Common myeloid progenitor, CD34-positive (primary cell): ENCODE measurements at regions not wholly inside any gene's neighbourhood (a gene's known extent, or its start where the extent isn't known, plus 50 kb on each side); places are given as distances from the start of the nearest gene placed in this dataset.

ENCODE experiments used
- CTCF ChIA-PET: fragments of 350-600 bp; sonication (Branson Sonifier 250); formaldehyde crosslinking; loops from one replicate; lab custom pipeline; 2021; ENCODE audit warnings: antibody characterized with exemption; lab: Charles Lee
- POLR2A ChIA-PET: fragments of 350-600 bp; sonication (Branson Sonifier 250); formaldehyde crosslinking; loops from one replicate; lab custom pipeline; 2021; ENCODE audit warnings: antibody characterized with exemption; lab: Charles Lee
- DNase-seq, 3 donors: peaks; one replicate each; pipeline versions ENCODE4 v3.0.0 to v3.0.0-alpha.2; 2013
- H3K27ac ChIP-seq, 2 experiments: 1 replicate in 1 of 2; 2 replicates in 1 of 2; pipeline ENCODE4 v1.7.0; 2013; ENCODE audit warnings: inconsistent platforms in 2 of 2, low read length in 2 of 2, mild to moderate bottlenecking in 2 of 2, low read depth in 1 of 2, moderate library complexity in 1 of 2; ENCODE audit not compliant: severe bottlenecking in 2 of 2, insufficient read depth in 1 of 2, poor library complexity in 1 of 2
- H3K27me3 ChIP-seq, 5 experiments: replicated peaks in 2 of 5; 1 replicate in 3 of 5; 2 replicates in 2 of 5; pipeline versions ENCODE4 v1.6.1 to v1.7.0; 2013; ENCODE audit warnings: low read length in 4 of 5, mild to moderate bottlenecking in 2 of 5, moderate library complexity in 2 of 5, inconsistent platforms in 1 of 5; ENCODE audit not compliant: insufficient read depth in 5 of 5, control insufficient read depth in 4 of 5
- H3K36me3 ChIP-seq, 4 experiments: 1 replicate in 2 of 4; 2 replicates in 2 of 4; pipeline versions ENCODE4 v1.6.1 to v1.7.0; 2013; ENCODE audit warnings: low read length in 3 of 4, control low read depth in 1 of 4, mild to moderate bottlenecking in 1 of 4; ENCODE audit not compliant: control insufficient read depth in 4 of 4, insufficient read depth in 4 of 4
- H3K4me1 ChIP-seq, 4 experiments: 1 replicate in 3 of 4; 2 replicates in 1 of 4; pipeline versions ENCODE4 v1.6.1 to v1.7.1; 2013; ENCODE audit warnings: low read length in 3 of 4, mild to moderate bottlenecking in 3 of 4, control low read depth in 1 of 4, inconsistent platforms in 1 of 4, moderate library complexity in 1 of 4; ENCODE audit not compliant: control insufficient read depth in 4 of 4, insufficient read depth in 4 of 4; ENCODE audit errors: control extremely low read depth in 1 of 4
- H3K4me3 ChIP-seq, 7 experiments: 1 replicate in 4 of 7; 2 replicates in 3 of 7; pipeline versions ENCODE4 v1.5.1 to v1.7.0; 2013; ENCODE audit warnings: mild to moderate bottlenecking in 7 of 7, low read length in 6 of 7, moderate library complexity in 6 of 7, inconsistent platforms in 2 of 7, low read depth in 2 of 7, control low read depth in 1 of 7; ENCODE audit not compliant: insufficient read depth in 4 of 7, control insufficient read depth in 1 of 7; ENCODE audit errors: extremely low read depth in 1 of 7
- H3K9me3 ChIP-seq, 5 experiments: 1 replicate in 4 of 5; 2 replicates in 1 of 5; pipeline versions ENCODE4 v1.6.1 to v1.7.1; 2013; ENCODE audit warnings: low read length in 4 of 5, mild to moderate bottlenecking in 2 of 5, inconsistent platforms in 1 of 5, low read depth in 1 of 5, moderate library complexity in 1 of 5; ENCODE audit not compliant: control insufficient read depth in 4 of 5, insufficient read depth in 2 of 5; ENCODE audit errors: control extremely low read depth in 1 of 5
- WGBS: methylation state at CpG from one replicate; pipeline ENCODE4 v1.1.5; 2013; ENCODE audit not compliant: insufficient coverage; 5-methylcytosine and 5-hydroxymethylcytosine counted together

DNA sequence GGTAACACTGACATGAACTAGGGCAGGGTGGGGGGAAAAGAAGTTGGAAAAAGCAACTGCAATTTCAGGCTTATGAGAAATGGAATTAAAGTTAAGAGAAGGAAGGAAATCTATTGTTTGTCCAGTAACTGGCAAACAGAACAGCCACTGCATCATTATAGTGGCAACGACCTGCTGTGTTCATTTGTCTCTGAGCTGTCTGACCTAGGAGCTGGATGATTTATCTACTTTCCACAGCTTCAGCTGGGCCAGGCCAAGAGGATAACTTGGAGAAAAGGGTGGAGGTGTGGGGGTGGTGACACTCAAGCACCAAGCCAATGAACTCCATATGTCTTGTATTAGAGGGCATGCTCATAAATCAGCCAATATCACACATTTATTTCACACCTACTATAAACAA lies 291.5 kb upstream of the KLHL29 start:
- ChIA-PET POLR2A (no interaction called here), CTCF (no interaction called here)
- peaks cover 0 to 3% (median 0%) of the 10 kb centered on the region in 5 experiments for H3K9me3 ChIP-seq
- H3K36me3 ChIP-seq = no peaks in the 10 kb centered on the region
- no peaks in the 10 kb centered on the region for H3K4me1 ChIP-seq
- no peak for DNase-seq
- no peaks in the 10 kb centered on the region for H3K27me3 ChIP-seq
- no peak overlapping the region for H3K4me3 ChIP-seq
- WGBS = no CpG with 5 or more reads among the region's 1 CpG
- H3K27ac ChIP-seq = no peak overlapping the region

DNA sequence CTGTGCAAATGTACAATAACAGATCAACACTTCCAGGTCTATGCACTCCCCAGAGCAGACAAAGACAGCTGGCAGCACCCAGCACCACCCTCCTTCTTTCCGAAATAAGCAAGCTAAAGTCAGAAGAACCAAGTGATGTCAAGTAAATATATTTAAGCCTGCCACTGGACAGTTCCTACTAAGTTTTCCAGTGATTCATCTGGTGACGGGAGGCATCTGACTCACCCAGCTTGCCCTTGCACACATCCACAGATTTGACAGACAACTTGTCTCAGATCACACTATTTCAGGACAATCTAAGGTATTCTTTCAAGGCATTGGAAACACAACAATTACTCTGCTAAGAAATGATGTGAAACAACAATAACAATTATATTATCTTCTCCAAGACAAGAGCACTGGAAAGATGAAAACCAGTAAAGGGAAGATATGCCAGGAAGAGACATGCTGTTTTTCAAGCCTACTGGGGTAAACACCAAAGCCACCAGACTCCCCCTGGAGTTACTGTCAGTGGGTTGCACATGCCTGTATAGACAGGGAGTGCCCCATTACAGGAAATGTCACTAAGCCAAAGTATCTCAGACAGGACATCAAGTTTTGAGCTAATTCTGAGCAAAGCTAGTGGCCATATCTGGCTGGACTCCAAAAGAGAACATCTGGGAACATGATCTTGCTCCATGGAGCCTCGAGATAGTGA lies 287.9 kb upstream of the KLHL29 start:
- H3K4me1 ChIP-seq = no peaks in the 10 kb centered on the region
- 81% methylated on average over 3 of the region's 3 CpGs for WGBS
- H3K27ac ChIP-seq = no peak overlapping the region
- no peaks in the 10 kb centered on the region for H3K27me3 ChIP-seq
- no peaks in the 10 kb centered on the region for H3K36me3 ChIP-seq
- H3K4me3 ChIP-seq = no peak overlapping the region
- no peaks in the 10 kb centered on the region for H3K9me3 ChIP-seq
- no peak for DNase-seq
- ChIA-PET POLR2A (no interaction called here), CTCF (no interaction called here)

DNA sequence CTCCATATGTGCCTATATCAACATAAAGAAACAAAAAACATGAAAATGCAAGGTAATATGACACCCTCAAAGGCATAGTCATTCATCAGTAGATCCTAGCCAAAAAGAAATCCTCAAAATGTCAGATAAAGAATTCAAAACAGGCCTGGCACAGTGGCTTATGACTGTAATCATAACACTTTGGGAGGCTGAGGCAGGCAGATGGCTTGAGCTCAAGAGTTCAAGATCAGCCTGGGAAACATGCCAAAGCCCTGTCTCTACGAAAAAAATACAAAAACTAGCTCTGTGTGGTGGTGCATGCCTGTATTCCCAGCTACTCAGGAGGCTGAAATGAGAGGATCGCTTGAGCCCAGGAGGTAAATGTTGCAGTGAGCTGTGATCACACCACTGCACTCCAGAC lies 284.6 kb upstream of the KLHL29 start:
- Histone ChIP-seq H3K4me1 (no peaks in the 10 kb centered on the region), H3K9me3 (no peaks in the 10 kb centered on the region), H3K36me3 (no peaks in the 10 kb centered on the region), H3K27ac (no peak overlapping the region), H3K4me3 (no peak overlapping the region), H3K27me3 (no peaks in the 10 kb centered on the region)
- CTCF ChIA-PET = no interaction called here
- no peak for DNase-seq
- POLR2A ChIA-PET = no interaction called here
- 88% methylated on average over 1 of the region's 2 CpGs for WGBS

DNA sequence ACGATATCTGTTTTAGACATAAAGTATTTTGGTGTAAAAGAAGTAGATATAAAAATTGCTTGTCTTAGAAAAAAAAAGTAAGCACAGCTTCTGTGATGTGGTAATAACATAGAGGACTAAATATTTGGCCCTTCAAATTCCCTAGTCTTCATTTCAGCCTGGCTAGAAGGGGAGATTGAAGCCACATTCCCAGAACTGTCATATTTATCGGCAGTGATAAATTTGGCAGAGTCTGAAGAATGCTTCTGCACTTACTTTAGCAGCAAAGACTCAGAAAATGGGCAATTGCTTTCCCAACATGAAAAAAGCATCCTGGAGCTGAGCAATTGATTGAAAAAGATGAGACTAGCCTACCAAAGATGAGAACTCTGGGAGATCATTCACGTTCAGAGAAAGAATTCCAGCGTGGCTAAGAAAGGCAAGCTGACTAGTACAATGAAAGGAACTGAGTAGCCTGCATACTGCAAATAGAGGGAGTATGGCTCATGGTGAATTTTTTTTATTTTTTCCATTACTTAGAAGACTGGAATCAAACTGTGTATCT lies 278.7 kb upstream of the KLHL29 start:
- Histone ChIP-seq H3K9me3 (peaks cover 0 to 2% (median 0%) of the 10 kb centered on the region in 5 experiments), H3K27me3 (no peaks in the 10 kb centered on the region), H3K4me3 (no peak overlapping the region), H3K36me3 (no peaks in the 10 kb centered on the region), H3K4me1 (no peaks in the 10 kb centered on the region), H3K27ac (no peak overlapping the region)
- ChIA-PET CTCF (no interaction called here), POLR2A (no interaction called here)
- no peak for DNase-seq
- WGBS = 92% methylated on average over 4 of the region's 4 CpGs

DNA sequence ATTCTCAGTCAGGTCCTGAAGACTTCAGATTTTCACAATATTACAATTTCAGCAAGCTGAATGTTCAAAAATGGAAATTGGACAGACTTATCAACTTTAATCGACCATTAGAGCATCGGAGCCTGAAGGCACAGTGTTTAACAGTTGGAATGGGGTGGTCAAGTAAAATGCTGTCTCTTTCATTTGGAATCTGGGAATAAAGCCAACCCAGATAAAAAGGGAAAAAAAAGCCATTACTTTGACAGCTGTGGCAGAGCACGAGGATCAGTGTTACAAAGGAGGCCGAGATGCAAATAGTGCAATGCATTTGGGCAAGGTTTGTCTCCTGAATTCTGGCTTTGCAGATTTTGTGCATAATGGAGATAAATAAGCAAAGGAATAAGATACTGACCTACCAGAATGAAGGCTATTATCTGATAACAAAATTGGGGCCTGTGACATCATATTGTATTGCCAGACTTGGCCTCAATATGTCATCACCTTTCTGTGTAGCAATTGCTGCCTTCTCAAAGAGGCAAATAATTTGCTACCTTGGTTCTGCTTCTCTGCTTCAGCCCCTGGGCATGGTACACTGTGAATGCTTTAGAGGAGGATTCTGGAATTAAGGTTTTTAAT lies 277.5 kb upstream of the KLHL29 start:
- peaks cover 0 to 2% (median 0%) of the 10 kb centered on the region in 5 experiments for H3K9me3 ChIP-seq
- 96% methylated on average over 4 of the region's 4 CpGs for WGBS
- CTCF ChIA-PET = no interaction called here

DNA sequence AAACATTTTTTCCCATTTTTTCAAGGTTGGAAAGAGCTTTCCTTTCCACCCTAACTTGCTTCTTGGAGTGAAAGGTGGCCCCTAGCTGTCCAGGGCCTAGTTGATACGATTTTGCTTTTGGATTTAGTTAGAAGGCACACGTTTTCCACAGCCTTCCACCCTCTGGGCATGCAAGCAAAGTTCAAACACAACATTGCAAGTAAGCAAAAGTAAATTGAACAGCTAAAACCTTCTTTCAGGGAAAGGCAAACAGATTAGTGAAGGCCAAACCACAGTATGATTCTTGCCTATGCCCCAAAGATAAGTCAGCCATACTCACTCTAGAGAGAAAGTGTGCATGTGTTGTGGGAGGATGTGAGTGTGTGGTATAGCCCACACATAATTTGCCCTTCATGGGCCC lies 273.7 kb upstream of the KLHL29 start:
- Histone ChIP-seq H3K27me3 (no peaks in the 10 kb centered on the region), H3K9me3 (peaks cover 0 to 2% (median 0%) of the 10 kb centered on the region in 5 experiments), H3K4me1 (no peaks in the 10 kb centered on the region), H3K4me3 (no peak overlapping the region), H3K27ac (no peak overlapping the region), H3K36me3 (no peaks in the 10 kb centered on the region)
- ChIA-PET POLR2A (no interaction called here), CTCF (no interaction called here)
- no peak for DNase-seq
- WGBS = 60% methylated on average over 2 of the region's 2 CpGs

More for the DNA sequence above, 277.5 kb upstream of the KLHL29 start:
- DNase-seq = no peak
- Histone ChIP-seq H3K4me1 (no peaks in the 10 kb centered on the region), H3K27ac (no peak overlapping the region), H3K27me3 (no peaks in the 10 kb centered on the region), H3K36me3 (no peaks in the 10 kb centered on the region), H3K4me3 (no peak overlapping the region)
- POLR2A ChIA-PET = no interaction called here

DNA sequence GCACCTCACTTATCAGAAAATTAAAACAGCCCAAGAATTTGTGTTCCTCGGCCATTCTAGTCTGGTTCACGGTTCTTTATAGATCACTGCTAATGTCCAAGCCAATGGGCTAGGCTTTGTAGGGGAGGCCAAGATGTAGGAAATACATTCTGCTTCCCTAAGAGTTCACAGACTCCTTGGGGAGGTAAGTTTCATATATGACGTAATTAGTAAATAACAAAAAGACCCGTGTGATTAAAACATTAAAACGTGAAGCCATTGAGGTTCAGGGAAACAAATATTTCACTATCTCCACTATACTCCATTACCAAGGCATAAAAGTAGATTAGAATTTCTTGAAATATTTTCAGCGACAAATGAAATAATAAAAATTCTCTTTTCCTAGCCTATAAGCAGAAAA lies 272.5 kb upstream of the KLHL29 start:
- H3K27me3 ChIP-seq = no peaks in the 10 kb centered on the region
- ChIA-PET CTCF (no interaction called here), POLR2A (no interaction called here)
- no peaks in the 10 kb centered on the region for H3K36me3 ChIP-seq
- no peak for DNase-seq
- H3K9me3 ChIP-seq = peaks cover 0 to 2% (median 0%) of the 10 kb centered on the region in 5 experiments
- no peaks in the 10 kb centered on the region for H3K4me1 ChIP-seq
- 100% methylated on average over 3 of the region's 6 CpGs for WGBS
- no peak overlapping the region for H3K27ac ChIP-seq
- no peak overlapping the region for H3K4me3 ChIP-seq
